ENCODE measurements at regions not wholly inside any gene's neighbourhood (a gene's known extent, or its start where the extent isn't known, plus 50 kb on each side); places are given as distances from the start of the nearest gene placed in this dataset.
"Not testable (repeated sequence)": the region's sequence is repeated elsewhere in the genome, so short reads cannot be mapped to it uniquely, and the experiment has no call there.

DNA sequence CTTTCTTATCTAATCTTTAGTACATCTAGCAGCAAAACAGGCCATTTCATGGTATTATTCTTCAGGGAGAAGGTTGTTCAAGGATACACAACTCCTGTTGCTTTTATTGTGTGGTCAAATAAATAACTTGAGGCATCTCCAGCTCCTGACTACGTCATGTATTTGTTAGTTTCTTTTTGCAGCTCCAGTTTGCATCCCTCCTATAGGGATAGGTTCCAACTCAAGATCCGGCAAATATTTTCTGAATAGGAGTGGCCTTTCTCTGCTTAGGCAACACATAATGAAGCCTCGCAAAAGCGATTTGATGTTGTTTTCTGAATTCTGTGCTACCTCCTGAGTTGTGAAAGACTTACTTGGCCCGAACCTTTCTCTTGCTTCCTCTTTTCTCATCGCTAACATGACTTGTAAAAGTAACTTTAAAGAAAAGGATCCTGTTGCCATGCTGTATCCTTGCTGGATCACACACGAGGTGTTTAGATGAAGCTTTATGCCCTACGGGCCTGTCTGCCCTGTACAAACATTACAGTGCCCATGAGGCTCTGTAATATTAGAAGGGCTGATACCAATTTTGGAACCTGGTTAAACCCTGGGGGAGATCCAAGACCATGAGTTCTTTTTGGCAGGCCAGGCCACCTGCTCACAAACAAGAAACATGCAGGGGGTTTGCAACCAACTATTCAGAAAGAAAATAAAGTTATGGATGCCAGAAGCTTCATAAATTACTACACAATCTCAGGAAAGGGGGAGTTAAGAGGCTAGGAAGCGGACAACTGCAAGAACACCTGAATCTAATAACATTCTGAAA is 149.8 kb upstream of the FGF10 start:
- Histone ChIP-seq H3K27ac (peak overlapping the region; percentile 45 to 73 (median 52)), H3K36me3 (no peaks in the 10 kb centered on the region), H3K9me3 (no peaks in the 10 kb centered on the region), H3K27me3 (no peaks in the 10 kb centered on the region), H3K4me3 (peak overlapping the region in 1 of 4 donors; percentile 5), H3K4me1 (peaks cover 15 to 18% of the 10 kb centered on the region in 2 donors)
- DNase-seq (peak; percentile 5 to 21), ATAC-seq (peak; percentile 75 to 88)
- TF ChIP-seq POLR2A (IDR thresholded peaks at IDR 0.05) (no peak), CTCF (IDR thresholded peaks at IDR 0.05 in 4 of 5, conservative IDR thresholded peaks at IDR 0.05 in 1 of 5) (no peak)
- intact Hi-C loops (cut with DNase I; ENCODE audit: low total_unique reads) (no loop called here), in situ Hi-C loops (cut with MboI; ENCODE audit: low sequenced_read_pairs in 4 of 4) (loop anchor here (5.0 to 10.0 kb wide), 2 partner anchors 236 to 238 kb away; no protein-coding TSS in a partner anchor)

- intact Hi-C loops (cut with DNase I; ENCODE audit: low total_unique reads) = loop anchor here (1.0 kb wide), 1 partner anchor 238 kb away; no protein-coding TSS in a partner anchor
- Histone ChIP-seq H3K27ac (no peak overlapping the region), H3K4me3 (no peak overlapping the region), H3K4me1 (peaks cover 15 to 18% of the 10 kb centered on the region in 2 donors), H3K36me3 (no peaks in the 10 kb centered on the region), H3K9me3 (no peaks in the 10 kb centered on the region), H3K27me3 (no peaks in the 10 kb centered on the region)
- TF ChIP-seq POLR2A (IDR thresholded peaks at IDR 0.05) (no peak), CTCF (IDR thresholded peaks at IDR 0.05 in 4 of 5, conservative IDR thresholded peaks at IDR 0.05 in 1 of 5) (peak; percentile 30 to 68 (median 66))
- in situ Hi-C loops (cut with MboI; ENCODE audit: low sequenced_read_pairs in 4 of 4) = loop anchor here (5.0 to 10.0 kb wide), 2 partner anchors 238 to 241 kb away; no protein-coding TSS in a partner anchor
- DNase-seq (peak; percentile 3 to 13), ATAC-seq (peak in 1 of 2 donors; percentile 55)
These were observed 147.5 kb upstream of the FGF10 start for GRCh38 chr5:44536650-44537260.

DNA sequence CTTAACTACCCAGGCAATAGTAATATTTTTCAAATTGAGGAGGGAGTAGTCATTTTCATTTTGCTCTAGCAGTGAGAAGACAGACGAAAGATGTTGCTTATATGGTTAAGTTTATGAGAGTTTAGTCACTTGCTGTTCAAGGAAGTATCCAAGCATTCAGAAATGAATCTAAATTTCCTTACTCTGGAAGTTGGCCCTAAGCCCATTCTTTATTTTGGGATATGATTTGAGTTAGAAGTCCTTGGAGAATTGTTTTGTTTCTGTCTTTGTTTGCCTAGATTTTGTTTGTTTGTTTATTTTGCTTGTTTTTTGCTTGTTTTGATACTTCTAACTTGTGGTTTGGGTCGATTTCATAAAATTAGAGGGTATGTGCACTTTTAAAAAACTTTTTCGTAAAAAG is 146.4 kb upstream of the FGF10 start:
- intact Hi-C loops (cut with DNase I; ENCODE audit: low total_unique reads) = loop anchor here (1.0 kb wide), 1 partner anchor 239 kb away; no protein-coding TSS in a partner anchor
- Histone ChIP-seq H3K4me3 (no peak overlapping the region), H3K27ac (no peak overlapping the region), H3K4me1 (peaks cover 15 to 18% of the 10 kb centered on the region in 2 donors), H3K9me3 (no peaks in the 10 kb centered on the region), H3K36me3 (no peaks in the 10 kb centered on the region), H3K27me3 (no peaks in the 10 kb centered on the region)
- TF ChIP-seq CTCF (IDR thresholded peaks at IDR 0.05 in 4 of 5, conservative IDR thresholded peaks at IDR 0.05 in 1 of 5) = no peak
- TF ChIP-seq POLR2A (IDR thresholded peaks at IDR 0.05) = no peak
- in situ Hi-C loops (cut with MboI; ENCODE audit: low sequenced_read_pairs in 4 of 4) = loop anchor here (5.0 to 10.0 kb wide), 2 partner anchors 239 to 242 kb away; no protein-coding TSS in a partner anchor
- DNase-seq = no peak
- ATAC-seq = no peak

DNA sequence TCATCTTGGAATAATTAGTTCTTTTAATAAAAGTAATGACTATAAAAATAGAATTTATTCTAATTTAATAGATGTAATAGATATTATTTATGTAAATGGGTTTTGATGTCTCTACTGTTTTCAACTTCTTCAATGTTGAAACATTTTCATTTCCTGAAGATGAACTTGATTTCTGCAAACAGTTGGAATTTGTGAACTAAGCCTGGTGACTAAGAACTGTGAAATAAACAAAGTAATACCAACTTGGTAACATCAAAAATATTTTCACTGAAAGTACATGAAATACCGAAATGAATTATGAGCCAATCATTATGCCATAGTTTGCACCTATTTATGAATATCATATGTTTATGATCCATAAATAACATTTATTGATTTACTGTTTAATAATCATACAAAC is 143.8 kb upstream of the FGF10 start:
- intact Hi-C loops (cut with DNase I; ENCODE audit: low total_unique reads) = no loop called here
- in situ Hi-C loops (cut with MboI; ENCODE audit: low sequenced_read_pairs in 4 of 4) = loop anchor here in 1 of 4 donors (10.0 kb wide), 1 partner anchor 242 kb away; no protein-coding TSS in a partner anchor

GRCh38 chr5:44531756-44532155 is 142.5 kb upstream of the FGF10 start:
- DNase-seq; H3K27me3 ChIP-seq; H3K4me3 ChIP-seq; ATAC-seq; H3K36me3 ChIP-seq; H3K9me3 ChIP-seq; H3K4me1 ChIP-seq; intact Hi-C loops (cut with DNase I; ENCODE audit: low total_unique reads); H3K27ac ChIP-seq: not testable (repeated sequence)
- in situ Hi-C loops (cut with MboI; ENCODE audit: low sequenced_read_pairs in 4 of 4) = loop anchor here in 1 of 4 donors (10.0 kb wide), 1 partner anchor 243 kb away; no protein-coding TSS in a partner anchor

More for the DNA sequence above, 143.8 kb upstream of the FGF10 start:
- TF ChIP-seq CTCF (IDR thresholded peaks at IDR 0.05 in 4 of 5, conservative IDR thresholded peaks at IDR 0.05 in 1 of 5) (no peak), POLR2A (IDR thresholded peaks at IDR 0.05) (no peak)
- H3K27ac ChIP-seq = no peak overlapping the region
- H3K36me3 ChIP-seq = no peaks in the 10 kb centered on the region
- no peak for ATAC-seq
- H3K4me3 ChIP-seq = no peak overlapping the region
- H3K4me1 ChIP-seq = no peaks in the 10 kb centered on the region
- H3K27me3 ChIP-seq = no peaks in the 10 kb centered on the region
- DNase-seq = no peak
- H3K9me3 ChIP-seq = no peaks in the 10 kb centered on the region

DNA sequence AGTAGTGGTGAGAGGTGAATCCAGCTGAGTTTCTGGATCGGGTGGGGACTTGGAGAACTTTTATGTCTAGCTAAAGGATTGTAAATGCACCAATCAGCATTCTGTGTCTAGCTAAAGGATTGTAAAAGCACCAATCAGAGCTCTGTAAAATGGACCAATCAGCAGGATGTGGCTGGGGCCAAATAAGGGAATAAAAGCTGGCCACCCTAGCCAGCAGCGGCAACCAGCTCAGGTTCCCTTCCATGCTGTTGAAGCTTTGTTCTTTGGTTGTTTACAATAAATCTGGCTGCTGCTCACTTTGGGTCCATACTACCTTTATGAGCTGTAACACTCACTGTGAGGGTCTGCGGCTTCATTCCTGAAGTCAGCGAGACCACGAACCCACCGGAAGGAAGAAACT is 141.6 kb upstream of the FGF10 start:
- H3K36me3 ChIP-seq; H3K4me3 ChIP-seq; ATAC-seq; DNase-seq; H3K27ac ChIP-seq; intact Hi-C loops (cut with DNase I; ENCODE audit: low total_unique reads); H3K9me3 ChIP-seq; H3K27me3 ChIP-seq; H3K4me1 ChIP-seq: not testable (repeated sequence)
- in situ Hi-C loops (cut with MboI; ENCODE audit: low sequenced_read_pairs in 4 of 4) = loop anchor here in 1 of 4 donors (10.0 kb wide), 1 partner anchor 244 kb away; no protein-coding TSS in a partner anchor

Measured in gastrocnemius medialis (tissue), 4 donors.